Neural cell (in vitro differentiated cells): ENCODE measurements at regions not wholly inside any gene's neighbourhood (a gene's known extent, or its start where the extent isn't known, plus 50 kb on each side); places are given as distances from the start of the nearest gene placed in this dataset.
A peak's percentile ranks its signal among the peaks of the same experiment; 100 is the strongest.

Source experiments
- H2AFZ ChIP-seq: fragments of 200-600, 300-800 bp; sonication (generic), shearing (Covaris generic); 2 replicates; pipeline ENCODE4 v1.6.0; 2014; ENCODE audit warnings: low read depth, mild to moderate bottlenecking, antibody characterized with exemption, low read length, moderate library complexity
- H3F3A ChIP-seq: fragments of 200-600 bp; shearing (Covaris generic); 2 replicates; pipeline ENCODE4 v1.6.1; 2016; ENCODE audit warnings: mild to moderate bottlenecking, moderate library complexity, mixed read lengths, antibody characterized with exemption, low read length; ENCODE audit not compliant: insufficient read depth, poor library complexity, severe bottlenecking
- H3K27ac ChIP-seq: fragments of 200-600, 300-800 bp; sonication (generic), shearing (Covaris generic); 2 replicates; pipeline ENCODE4 v1.5.1; 2014; ENCODE audit warnings: mild to moderate bottlenecking, low read length, moderate library complexity
- H3K27me3 ChIP-seq: fragments of 300-800, 200-600 bp; sonication (generic), shearing (Covaris generic); 2 replicates; pipeline ENCODE4 v1.6.0; 2014; ENCODE audit warnings: mild to moderate bottlenecking, low read depth, low read length, moderate library complexity; ENCODE audit not compliant: insufficient read depth
- H3K36me3 ChIP-seq: fragments of 300-800, 200-600 bp; sonication (generic), shearing (Covaris generic); 2 replicates; pipeline ENCODE4 v1.5.1; 2014; ENCODE audit warnings: mild to moderate bottlenecking, antibody characterized with exemption, low read length, moderate library complexity; ENCODE audit not compliant: insufficient read depth
- H3K4me2 ChIP-seq: fragments of 300-800, 200-600 bp; sonication (generic), shearing (Covaris generic); 2 replicates; pipeline ENCODE4 v1.6.0; 2014; ENCODE audit warnings: mild to moderate bottlenecking, low read length
- H3K4me3 ChIP-seq: fragments of 300-800, 200-600 bp; sonication (generic), shearing (Covaris generic); 2 replicates; pipeline ENCODE4 v1.5.1; 2014; ENCODE audit warnings: mild to moderate bottlenecking, low read length, moderate library complexity
- H3K79me2 ChIP-seq: fragments of 200-600 bp; shearing (Covaris generic); replicated peaks from 2 replicates; pipeline ENCODE4 v1.6.0; 2014; ENCODE audit warnings: mild to moderate bottlenecking, low read length, moderate library complexity; ENCODE audit not compliant: insufficient read depth
- H3K9ac ChIP-seq: fragments of 300-800, 200-600 bp; sonication (generic), shearing (Covaris generic); 2 replicates; pipeline ENCODE4 v1.6.1; 2016; ENCODE audit warnings: mild to moderate bottlenecking, low read length, mixed read lengths
- H3K9me2 ChIP-seq: fragments of 200-600 bp; shearing (Covaris generic); 2 replicates; pipeline ENCODE4 v1.6.1; 2016; ENCODE audit warnings: mild to moderate bottlenecking, low read length, mixed read lengths; ENCODE audit not compliant: insufficient read depth
- H3K9me3 ChIP-seq: fragments of 200-600, 300-800 bp; sonication (generic), shearing (Covaris generic); 2 replicates; pipeline ENCODE4 v1.6.1; 2016; ENCODE audit warnings: mild to moderate bottlenecking, mixed run types, low read length, moderate library complexity, mixed read lengths
- H4K20me1 ChIP-seq: fragments of 200-600 bp; shearing (Covaris generic); 2 replicates; pipeline ENCODE4 v1.6.1; 2016; ENCODE audit warnings: mild to moderate bottlenecking, mixed run types; ENCODE audit not compliant: insufficient read depth
- CTCF ChIP-seq: fragments of 450-650 bp; IDR thresholded peaks from 2 replicates; pipeline ENCODE4 v1.5.1; 2014; ENCODE audit warnings: antibody characterized with exemption, mild to moderate bottlenecking, moderate library complexity; ENCODE audit not compliant: poor library complexity, severe bottlenecking
- EP300 ChIP-seq: fragments of 450-650 bp; conservative IDR thresholded peaks from 2 replicates; pipeline ENCODE4 v1.6.1; 2014; ENCODE audit warnings: antibody characterized with exemption, mild to moderate bottlenecking, moderate library complexity; ENCODE audit not compliant: poor library complexity, severe bottlenecking
- EZH2 ChIP-seq: fragments of 200-600, 300-800 bp; shearing (Covaris generic), sonication (generic); IDR thresholded peaks from 2 replicates; pipeline ENCODE4 v1.6.1; 2014; ENCODE audit warnings: antibody characterized with exemption, low read length, borderline replicate concordance, mild to moderate bottlenecking; ENCODE audit not compliant: insufficient read depth, poor library complexity, severe bottlenecking
- MXI1 ChIP-seq: fragments of 450-650 bp; conservative IDR thresholded peaks from 2 replicates; pipeline ENCODE4 v1.6.1; 2014; ENCODE audit warnings: antibody characterized with exemption, mild to moderate bottlenecking; ENCODE audit not compliant: poor library complexity, severe bottlenecking
- POLR2AphosphoS5 ChIP-seq: IDR thresholded peaks from 2 replicates; pipeline ENCODE4 v1.6.1; 2012
- RAD21 ChIP-seq: fragments of 450-650 bp; conservative IDR thresholded peaks from 2 replicates; pipeline ENCODE4 v1.6.1; 2014; ENCODE audit warnings: antibody characterized with exemption, mild to moderate bottlenecking, moderate library complexity
- SMC3 ChIP-seq: fragments of 450-650 bp; conservative IDR thresholded peaks from 2 replicates; pipeline ENCODE4 v1.6.1; 2014; ENCODE audit warnings: antibody characterized with exemption, mild to moderate bottlenecking, moderate library complexity; ENCODE audit not compliant: poor library complexity
- TAF1 ChIP-seq: IDR thresholded peaks from 2 replicates; pipeline ENCODE4 v1.6.1; 2012; ENCODE audit warnings: low read depth
- TF ChIP-seq, protein P1 (sequence below): IDR thresholded peaks from 2 replicates; pipeline ENCODE4 v1.6.1; 2012; ENCODE audit warnings: borderline replicate concordance

GRCh38 chr4:153126137-153126536 lies 78.1 kb upstream of the TRIM2 start:
- H3K36me3 ChIP-seq = no peaks in the 10 kb centered on the region
- no peaks in the 10 kb centered on the region for H3K9me3 ChIP-seq
- H3K9ac ChIP-seq = no peak overlapping the region
- H3K4me2 ChIP-seq = no peak overlapping the region
- no peak overlapping the region for H3K27ac ChIP-seq
- no peak overlapping the region for H2AFZ ChIP-seq
- no peaks in the 10 kb centered on the region for H4K20me1 ChIP-seq
- no peaks in the 10 kb centered on the region for H3F3A ChIP-seq
- H3K79me2 ChIP-seq = no peaks in the 10 kb centered on the region
- H3K9me2 ChIP-seq = no peaks in the 10 kb centered on the region
- no peaks in the 10 kb centered on the region for H3K27me3 ChIP-seq
- no peak overlapping the region for H3K4me3 ChIP-seq
- TF ChIP-seq POLR2AphosphoS5 (no peak), SMC3 (no peak), RAD21 (no peak), MXI1 (no peak), TAF1 (no peak), CTCF (no peak), EP300 (no peak), EZH2 (no peak)
- TF ChIP-seq, protein P1, sequence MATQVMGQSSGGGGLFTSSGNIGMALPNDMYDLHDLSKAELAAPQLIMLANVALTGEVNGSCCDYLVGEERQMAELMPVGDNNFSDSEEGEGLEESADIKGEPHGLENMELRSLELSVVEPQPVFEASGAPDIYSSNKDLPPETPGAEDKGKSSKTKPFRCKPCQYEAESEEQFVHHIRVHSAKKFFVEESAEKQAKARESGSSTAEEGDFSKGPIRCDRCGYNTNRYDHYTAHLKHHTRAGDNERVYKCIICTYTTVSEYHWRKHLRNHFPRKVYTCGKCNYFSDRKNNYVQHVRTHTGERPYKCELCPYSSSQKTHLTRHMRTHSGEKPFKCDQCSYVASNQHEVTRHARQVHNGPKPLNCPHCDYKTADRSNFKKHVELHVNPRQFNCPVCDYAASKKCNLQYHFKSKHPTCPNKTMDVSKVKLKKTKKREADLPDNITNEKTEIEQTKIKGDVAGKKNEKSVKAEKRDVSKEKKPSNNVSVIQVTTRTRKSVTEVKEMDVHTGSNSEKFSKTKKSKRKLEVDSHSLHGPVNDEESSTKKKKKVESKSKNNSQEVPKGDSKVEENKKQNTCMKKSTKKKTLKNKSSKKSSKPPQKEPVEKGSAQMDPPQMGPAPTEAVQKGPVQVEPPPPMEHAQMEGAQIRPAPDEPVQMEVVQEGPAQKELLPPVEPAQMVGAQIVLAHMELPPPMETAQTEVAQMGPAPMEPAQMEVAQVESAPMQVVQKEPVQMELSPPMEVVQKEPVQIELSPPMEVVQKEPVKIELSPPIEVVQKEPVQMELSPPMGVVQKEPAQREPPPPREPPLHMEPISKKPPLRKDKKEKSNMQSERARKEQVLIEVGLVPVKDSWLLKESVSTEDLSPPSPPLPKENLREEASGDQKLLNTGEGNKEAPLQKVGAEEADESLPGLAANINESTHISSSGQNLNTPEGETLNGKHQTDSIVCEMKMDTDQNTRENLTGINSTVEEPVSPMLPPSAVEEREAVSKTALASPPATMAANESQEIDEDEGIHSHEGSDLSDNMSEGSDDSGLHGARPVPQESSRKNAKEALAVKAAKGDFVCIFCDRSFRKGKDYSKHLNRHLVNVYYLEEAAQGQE = no peak

GRCh38 chr4:153127760-153128494 lies 76.3 kb upstream of the TRIM2 start:
- H3F3A ChIP-seq = no peaks in the 10 kb centered on the region
- H3K9me3 ChIP-seq = no peaks in the 10 kb centered on the region
- H3K79me2 ChIP-seq = no peaks in the 10 kb centered on the region
- no peaks in the 10 kb centered on the region for H4K20me1 ChIP-seq
- no peaks in the 10 kb centered on the region for H3K36me3 ChIP-seq
- peak overlapping the region; percentile 31 for H3K4me3 ChIP-seq
- peak overlapping the region; percentile 66 for H3K9ac ChIP-seq
- H3K4me2 ChIP-seq = peak overlapping the region; percentile 3
- TF ChIP-seq CTCF (peak; percentile 95), EP300 (no peak), TAF1 (peak; percentile 54), MXI1 (no peak), RAD21 (peak; percentile 96), EZH2 (no peak), POLR2AphosphoS5 (peak; percentile 56), SMC3 (peak; percentile 95)
- TF ChIP-seq, protein P1 = peak; percentile 57
- peak overlapping the region; percentile 90 for H2AFZ ChIP-seq
- H3K27me3 ChIP-seq = no peaks in the 10 kb centered on the region
- peak overlapping the region; percentile 83 for H3K27ac ChIP-seq
- H3K9me2 ChIP-seq = no peaks in the 10 kb centered on the region
